HT1080 (cell line): ENCODE measurements at regions not wholly inside any gene's neighbourhood (a gene's known extent, or its start where the extent isn't known, plus 50 kb on each side); places are given as distances from the start of the nearest gene placed in this dataset.

Experiments
- DNase-seq: peaks from one replicate; pipeline ENCODE4 v3.0.0-alpha.2; 2015; ENCODE audit warnings: low read depth

DNA sequence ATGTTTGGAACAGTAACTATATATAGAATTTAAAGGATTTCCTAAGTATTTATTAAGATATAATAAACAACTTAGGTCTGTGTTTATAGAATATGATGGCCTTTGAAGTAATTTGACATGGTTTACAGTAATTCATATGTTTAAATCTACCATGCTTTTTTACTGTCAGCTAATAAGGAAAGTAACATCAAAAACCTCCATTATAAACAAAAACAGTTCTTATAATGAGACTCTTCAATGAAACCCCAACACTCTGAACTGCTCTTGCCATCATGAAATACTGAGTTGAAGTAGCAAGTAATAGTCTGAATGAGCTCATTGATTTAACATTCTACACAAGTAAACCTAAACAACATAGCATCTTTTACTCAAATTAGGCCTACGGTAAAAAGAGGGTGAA lies 1236.5 kb downstream of the FSTL5 start:
- no peak for DNase-seq

DNA sequence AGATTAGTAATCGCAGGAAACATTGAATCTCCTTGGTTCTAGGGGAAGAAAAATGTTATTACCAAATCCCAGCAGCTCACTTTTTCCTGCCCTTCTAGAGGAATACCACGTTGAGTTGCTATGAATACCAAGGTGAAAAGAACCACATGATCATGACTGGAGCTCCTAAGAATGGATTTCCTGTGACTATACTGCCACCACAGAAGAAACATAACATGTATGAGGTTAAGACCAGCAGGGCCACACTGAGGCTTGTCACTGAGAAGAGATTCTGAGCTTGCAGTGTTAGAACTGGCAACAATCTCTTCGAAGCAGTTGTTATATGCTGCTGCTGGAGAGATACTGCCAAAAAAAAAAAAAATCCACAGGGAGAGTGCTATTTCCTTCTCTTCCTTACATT lies 1235.3 kb downstream of the FSTL5 start:
- peak; percentile 1 for DNase-seq

DNA sequence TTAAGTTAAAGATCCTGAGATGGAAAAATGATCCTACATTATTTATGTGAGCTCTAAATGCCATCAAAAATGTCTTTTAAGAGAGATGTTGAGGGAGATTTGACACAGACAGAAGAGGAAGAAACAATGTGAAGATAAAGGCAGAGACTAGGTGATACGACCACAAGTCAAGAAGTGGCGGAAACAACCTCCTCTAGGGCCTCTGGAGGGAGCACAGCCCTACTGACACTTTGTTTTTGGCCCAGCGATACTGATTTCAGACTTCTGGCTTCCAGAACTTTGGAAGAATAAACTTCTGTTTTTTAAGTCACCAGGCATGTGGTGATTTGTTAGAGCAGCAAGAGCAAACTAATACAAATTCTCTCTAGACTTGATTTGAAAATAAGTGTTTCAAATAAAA lies 1216.1 kb downstream of the FSTL5 start:
- no peak for DNase-seq

GRCh38 chr4:160956875-160957274 lies 1206.9 kb downstream of the FSTL5 start:
- DNase-seq = no peak

GRCh38 chr4:160969925-160970324 lies 1193.9 kb downstream of the FSTL5 start:
- no peak for DNase-seq

- DNase-seq = no peak
Observed at GRCh38 chr4:160980091-160980490, 1183.7 kb downstream of the FSTL5 start.

DNA sequence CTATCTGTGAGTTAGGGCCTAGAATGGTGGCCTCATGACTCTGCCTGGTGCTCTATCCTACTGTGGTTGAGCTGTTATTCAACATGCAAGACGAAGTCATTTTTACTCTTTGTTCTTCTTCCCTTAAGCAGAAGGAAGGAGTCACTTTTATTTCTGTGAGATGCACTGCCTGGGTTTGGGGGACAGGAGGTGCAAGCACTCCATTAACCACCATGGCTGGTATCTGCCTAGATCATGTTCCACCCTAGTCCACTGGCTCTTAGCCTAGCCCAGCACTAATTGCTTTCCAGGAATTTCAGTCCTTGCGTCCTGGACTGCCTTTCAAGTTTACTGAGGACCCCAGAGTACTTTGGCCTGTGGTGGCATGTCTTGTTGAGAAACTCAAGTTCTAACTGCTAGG lies 1182.7 kb downstream of the FSTL5 start:
- no peak for DNase-seq

DNA sequence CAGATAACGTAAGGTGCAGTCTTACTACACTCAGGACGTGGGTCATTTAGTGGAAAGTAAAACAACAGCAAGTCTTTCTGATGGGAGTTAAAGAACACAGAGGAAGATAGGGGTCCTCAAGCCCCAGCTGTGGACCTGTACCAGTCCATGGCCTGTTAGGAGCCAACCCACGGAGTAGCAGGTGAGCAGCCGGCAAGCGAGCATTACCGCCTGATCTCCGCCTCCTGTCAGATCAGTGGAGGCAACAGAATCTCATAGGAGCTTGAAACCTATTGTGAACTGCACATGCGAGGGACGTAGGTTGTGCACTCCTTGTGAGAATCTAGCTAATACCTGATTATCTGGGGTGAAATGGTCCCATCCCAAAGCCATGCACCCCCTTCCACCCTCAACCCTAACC lies 1180.8 kb downstream of the FSTL5 start:
- no peak for DNase-seq

DNA sequence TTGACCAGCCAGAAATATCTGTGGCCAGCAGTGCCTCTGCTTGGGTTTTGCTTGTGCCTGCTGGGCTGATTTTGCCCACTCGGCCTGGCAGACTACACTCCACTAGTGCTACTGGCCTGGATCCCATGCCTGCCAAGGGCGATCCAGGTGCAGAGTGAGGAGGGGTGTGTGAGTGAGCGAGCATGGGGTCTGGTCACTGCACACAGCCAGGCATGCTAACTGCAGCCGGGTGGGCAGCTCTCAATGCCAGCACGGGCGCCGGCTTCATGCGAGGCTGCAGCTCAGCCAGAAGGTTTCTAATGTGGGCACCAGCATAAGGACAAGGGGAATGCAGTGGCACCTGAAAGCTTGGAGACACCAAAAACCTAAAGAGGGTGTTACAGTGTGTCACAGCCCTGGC lies 1161.4 kb downstream of the FSTL5 start:
- no peak for DNase-seq

GRCh38 chr4:161003418-161004057 lies 1160.3 kb downstream of the FSTL5 start:
- no peak for DNase-seq

- DNase-seq = no peak
Observed at GRCh38 chr4:161005746-161006145, 1158.1 kb downstream of the FSTL5 start.

GRCh38 chr4:161008527-161008926 lies 1155.3 kb downstream of the FSTL5 start:
- DNase-seq = no peak

DNA sequence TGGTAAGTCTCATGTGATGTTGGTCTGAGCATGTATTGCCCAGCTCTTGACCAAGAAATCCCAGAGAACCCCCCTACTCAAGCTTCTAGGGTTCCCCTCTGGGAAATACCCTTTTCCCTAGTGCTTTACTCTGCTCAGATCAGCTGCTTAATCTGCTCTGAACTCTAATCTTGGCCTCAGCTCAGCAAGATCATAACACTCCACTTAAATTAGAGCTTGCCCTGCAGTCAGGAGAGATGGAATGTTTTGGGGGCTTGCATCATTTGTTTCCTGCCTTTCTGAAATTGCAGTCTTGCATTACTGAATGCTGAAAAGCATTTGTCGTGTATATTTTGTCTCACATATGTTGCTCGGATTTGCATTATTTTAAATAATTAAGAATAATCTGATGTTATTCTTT lies 1153.6 kb downstream of the FSTL5 start:
- no peak for DNase-seq
